ENCODE measurements at regions not wholly inside any gene's neighbourhood (a gene's known extent, or its start where the extent isn't known, plus 50 kb on each side); places are given as distances from the start of the nearest gene placed in this dataset.

- TF ChIP-seq POLR2AphosphoS5 (IDR thresholded peaks at IDR 0.05; ENCODE audit: borderline replicate concordance, low read depth, low read length) = no peak
- no peak for TF ChIP-seq FOXP2 (optimal IDR thresholded peaks at IDR 0.05; ENCODE audit: control extremely low read depth, extremely low read length, insufficient read depth)
Observed at GRCh38 chr12:46935271-46935847, 109.6 kb upstream of the SLC38A4 start.

Measured in SK-N-MC (cell line).